ENCODE measurements at regions not wholly inside any gene's neighbourhood (a gene's known extent, or its start where the extent isn't known, plus 50 kb on each side); places are given as distances from the start of the nearest gene placed in this dataset.

- TF ChIP-seq ZNF317 (CRISPR knock-in tag; IDR thresholded peaks at IDR 0.05; ENCODE audit: borderline replicate concordance, low read depth) = no peak
- 0 out of 2 replicates have a peak, but pooled peaks have one; percentile 45 for TF ChIP-seq FOXK1 (CRISPR knock-in tag; IDR thresholded peaks at IDR 0.05)
- TF ChIP-seq ATF1 (CRISPR knock-in tag; IDR thresholded peaks at IDR 0.05) = no peak
- TF ChIP-seq NR2C2 (CRISPR knock-in tag; IDR thresholded peaks at IDR 0.05) = no peak
- 0 out of 2 replicates have a peak, but pooled peaks have one; percentile 47 for TF ChIP-seq SMAD4 (CRISPR knock-in tag; IDR thresholded peaks at IDR 0.05)
- no peak for TF ChIP-seq NR1H2 (CRISPR knock-in tag; IDR thresholded peaks at IDR 0.05)
- TF ChIP-seq, protein P1, sequence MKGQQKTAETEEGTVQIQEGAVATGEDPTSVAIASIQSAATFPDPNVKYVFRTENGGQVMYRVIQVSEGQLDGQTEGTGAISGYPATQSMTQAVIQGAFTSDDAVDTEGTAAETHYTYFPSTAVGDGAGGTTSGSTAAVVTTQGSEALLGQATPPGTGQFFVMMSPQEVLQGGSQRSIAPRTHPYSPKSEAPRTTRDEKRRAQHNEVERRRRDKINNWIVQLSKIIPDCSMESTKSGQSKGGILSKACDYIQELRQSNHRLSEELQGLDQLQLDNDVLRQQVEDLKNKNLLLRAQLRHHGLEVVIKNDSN (CRISPR knock-in tag; IDR thresholded peaks at IDR 0.05) = peak; percentile 23; the same call in 1 of the 2 replicates
- TF ChIP-seq NFATC4 (CRISPR knock-in tag; IDR thresholded peaks at IDR 0.05) = no peak
- TF ChIP-seq IRF2 (CRISPR knock-in tag; IDR thresholded peaks at IDR 0.05; ENCODE audit: borderline replicate concordance, low read depth) = no peak
- TF ChIP-seq ARID4B (CRISPR knock-in tag; IDR thresholded peaks at IDR 0.05; ENCODE audit: borderline replicate concordance) = peak; percentile 85
- no peak for TF ChIP-seq ZNF425 (CRISPR knock-in tag; conservative IDR thresholded peaks at IDR 0.05)
- TF ChIP-seq, protein P2, sequence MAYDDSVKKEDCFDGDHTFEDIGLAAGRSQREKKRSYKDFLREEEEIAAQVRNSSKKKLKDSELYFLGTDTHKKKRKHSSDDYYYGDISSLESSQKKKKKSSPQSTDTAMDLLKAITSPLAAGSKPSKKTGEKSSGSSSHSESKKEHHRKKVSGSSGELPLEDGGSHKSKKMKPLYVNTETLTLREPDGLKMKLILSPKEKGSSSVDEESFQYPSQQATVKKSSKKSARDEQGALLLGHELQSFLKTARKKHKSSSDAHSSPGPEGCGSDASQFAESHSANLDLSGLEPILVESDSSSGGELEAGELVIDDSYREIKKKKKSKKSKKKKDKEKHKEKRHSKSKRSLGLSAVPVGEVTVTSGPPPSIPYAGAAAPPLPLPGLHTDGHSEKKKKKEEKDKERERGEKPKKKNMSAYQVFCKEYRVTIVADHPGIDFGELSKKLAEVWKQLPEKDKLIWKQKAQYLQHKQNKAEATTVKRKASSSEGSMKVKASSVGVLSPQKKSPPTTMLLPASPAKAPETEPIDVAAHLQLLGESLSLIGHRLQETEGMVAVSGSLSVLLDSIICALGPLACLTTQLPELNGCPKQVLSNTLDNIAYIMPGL (CRISPR knock-in tag; IDR thresholded peaks at IDR 0.05) = peak; percentile 77; the same call in 1 of the 2 replicates
- TF ChIP-seq, protein P3, sequence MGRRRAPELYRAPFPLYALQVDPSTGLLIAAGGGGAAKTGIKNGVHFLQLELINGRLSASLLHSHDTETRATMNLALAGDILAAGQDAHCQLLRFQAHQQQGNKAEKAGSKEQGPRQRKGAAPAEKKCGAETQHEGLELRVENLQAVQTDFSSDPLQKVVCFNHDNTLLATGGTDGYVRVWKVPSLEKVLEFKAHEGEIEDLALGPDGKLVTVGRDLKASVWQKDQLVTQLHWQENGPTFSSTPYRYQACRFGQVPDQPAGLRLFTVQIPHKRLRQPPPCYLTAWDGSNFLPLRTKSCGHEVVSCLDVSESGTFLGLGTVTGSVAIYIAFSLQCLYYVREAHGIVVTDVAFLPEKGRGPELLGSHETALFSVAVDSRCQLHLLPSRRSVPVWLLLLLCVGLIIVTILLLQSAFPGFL (CRISPR knock-in tag; IDR thresholded peaks at IDR 0.05; ENCODE audit: borderline replicate concordance) = no peak
- peak; percentile 63 for TF ChIP-seq SP1 (CRISPR knock-in tag; conservative IDR thresholded peaks at IDR 0.05)
- TF ChIP-seq ZNF416 (CRISPR knock-in tag; IDR thresholded peaks at IDR 0.05) = 0 out of 2 replicates have a peak, but pooled peaks have one; percentile 78
- peak; percentile 72; the same call in 1 of the 2 replicates for TF ChIP-seq MAX (CRISPR knock-in tag; IDR thresholded peaks at IDR 0.05)
- TF ChIP-seq, protein P4, sequence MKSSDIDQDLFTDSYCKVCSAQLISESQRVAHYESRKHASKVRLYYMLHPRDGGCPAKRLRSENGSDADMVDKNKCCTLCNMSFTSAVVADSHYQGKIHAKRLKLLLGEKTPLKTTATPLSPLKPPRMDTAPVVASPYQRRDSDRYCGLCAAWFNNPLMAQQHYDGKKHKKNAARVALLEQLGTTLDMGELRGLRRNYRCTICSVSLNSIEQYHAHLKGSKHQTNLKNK (CRISPR knock-in tag; IDR thresholded peaks at IDR 0.05) = no peak
- TF ChIP-seq SMAD3 (CRISPR knock-in tag; IDR thresholded peaks at IDR 0.05; ENCODE audit: borderline replicate concordance) = peak; percentile 27; the same call in 1 of the 2 replicates
- no peak for TF ChIP-seq HMGA2 (CRISPR knock-in tag; IDR thresholded peaks at IDR 0.05)
- peak; percentile 74; the same call in 1 of the 2 replicates for TF ChIP-seq CREM (CRISPR knock-in tag; IDR thresholded peaks at IDR 0.05)
These were observed 123.0 kb downstream of the GOSR1 start (continued) for GRCh38 chr17:30600060-30600829.

Data from WTC11 (cell line).